Right atrium auricular region (tissue), 2 donors: ENCODE measurements at regions not wholly inside any gene's neighbourhood (a gene's known extent, or its start where the extent isn't known, plus 50 kb on each side); places are given as distances from the start of the nearest gene placed in this dataset.

Source experiments
- DNase-seq: peaks from one replicate; pipeline ENCODE4 v3.0.0-alpha.2; 2019; ENCODE audit warnings: low spot score
- H3K27ac ChIP-seq, 2 donors: fragments of 200-600 bp; sonication (generic); 1 replicate in 1 of 2; 2 replicates in 1 of 2; pipeline ENCODE4 v1.5.1; 2016 to 2019
- H3K27me3 ChIP-seq, 2 donors: fragments of 200-600 bp; sonication (generic); one replicate each; pipeline versions ENCODE4 v1.5.1 to v1.6.0; 2017 to 2019
- H3K36me3 ChIP-seq: fragments of 200-600 bp; sonication (generic); one replicate; pipeline ENCODE4 v1.5.1; 2016
- H3K4me1 ChIP-seq, 2 donors: fragments of 200-600 bp; sonication (generic); one replicate each; pipeline versions ENCODE4 v1.5.1 to v1.6.0; 2017 to 2019
- H3K4me3 ChIP-seq, 2 donors: fragments of 200-600 bp; sonication (generic); 1 replicate in 1 of 2; 2 replicates in 1 of 2; pipeline ENCODE4 v1.5.1; 2017 to 2019; ENCODE audit warnings: mild to moderate bottlenecking in 1 of 2, moderate library complexity in 1 of 2
- H3K9me3 ChIP-seq, 2 donors: fragments of 200-600 bp; sonication (generic); one replicate each; pipeline ENCODE4 v1.5.1; 2019
- TF ChIP-seq, protein P1 (sequence below), 2 donors: fragments of 200-600 bp; sonication (generic); IDR thresholded peaks; one replicate each; pipeline ENCODE4 v1.5.1; 2019; ENCODE audit warnings: antibody characterized with exemption in 2 of 2

DNA sequence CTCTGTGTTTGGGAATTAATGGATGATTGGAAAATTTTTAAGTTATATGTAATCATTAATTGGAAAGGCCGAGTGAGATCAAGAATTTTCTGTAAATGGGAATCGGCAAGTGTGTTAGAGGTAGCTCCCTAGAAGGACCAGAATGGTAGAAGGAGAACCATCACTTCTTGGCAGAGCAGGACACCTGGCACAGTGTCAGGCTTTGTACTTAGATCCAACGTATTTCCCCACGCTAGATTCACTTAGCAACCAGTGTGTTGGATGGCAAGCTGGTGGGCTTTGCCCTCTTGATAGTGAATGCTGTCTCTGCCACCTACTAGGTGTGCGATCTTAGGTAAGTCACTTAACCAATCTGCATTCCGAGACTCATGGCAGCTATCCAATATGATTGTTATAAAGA lies 107.8 kb upstream of the ZNF438 start:
- Histone ChIP-seq H3K27me3 (no peaks in the 10 kb centered on the region), H3K9me3 (no peaks in the 10 kb centered on the region), H3K4me3 (no peak overlapping the region), H3K4me1 (peaks cover 0 to 9% of the 10 kb centered on the region in 2 donors), H3K36me3 (no peaks in the 10 kb centered on the region), H3K27ac (no peak overlapping the region)
- peak; percentile 52 for DNase-seq
- TF ChIP-seq, protein P1, sequence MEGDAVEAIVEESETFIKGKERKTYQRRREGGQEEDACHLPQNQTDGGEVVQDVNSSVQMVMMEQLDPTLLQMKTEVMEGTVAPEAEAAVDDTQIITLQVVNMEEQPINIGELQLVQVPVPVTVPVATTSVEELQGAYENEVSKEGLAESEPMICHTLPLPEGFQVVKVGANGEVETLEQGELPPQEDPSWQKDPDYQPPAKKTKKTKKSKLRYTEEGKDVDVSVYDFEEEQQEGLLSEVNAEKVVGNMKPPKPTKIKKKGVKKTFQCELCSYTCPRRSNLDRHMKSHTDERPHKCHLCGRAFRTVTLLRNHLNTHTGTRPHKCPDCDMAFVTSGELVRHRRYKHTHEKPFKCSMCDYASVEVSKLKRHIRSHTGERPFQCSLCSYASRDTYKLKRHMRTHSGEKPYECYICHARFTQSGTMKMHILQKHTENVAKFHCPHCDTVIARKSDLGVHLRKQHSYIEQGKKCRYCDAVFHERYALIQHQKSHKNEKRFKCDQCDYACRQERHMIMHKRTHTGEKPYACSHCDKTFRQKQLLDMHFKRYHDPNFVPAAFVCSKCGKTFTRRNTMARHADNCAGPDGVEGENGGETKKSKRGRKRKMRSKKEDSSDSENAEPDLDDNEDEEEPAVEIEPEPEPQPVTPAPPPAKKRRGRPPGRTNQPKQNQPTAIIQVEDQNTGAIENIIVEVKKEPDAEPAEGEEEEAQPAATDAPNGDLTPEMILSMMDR (IDR thresholded peaks at IDR 0.05): no peak

DNA sequence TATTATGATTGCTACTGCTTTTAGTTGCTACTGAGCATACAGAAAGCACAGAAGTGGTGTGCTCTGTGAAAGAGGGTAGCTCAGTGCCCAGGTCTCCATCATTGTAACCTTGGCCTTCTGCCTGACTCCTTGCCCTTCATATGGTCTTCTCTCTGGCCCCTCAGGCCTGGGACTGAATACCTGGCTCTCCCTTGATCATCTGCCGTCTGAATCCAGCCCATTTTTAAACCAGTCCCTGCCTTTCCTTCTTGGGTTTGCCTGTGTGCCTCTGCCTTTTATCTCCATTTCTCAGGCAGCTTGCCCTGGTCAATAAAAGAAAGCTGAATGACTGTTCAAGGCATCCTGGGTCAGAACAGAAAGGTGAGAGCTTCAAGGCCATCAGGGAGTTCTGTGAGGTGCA lies 109.1 kb upstream of the ZNF438 start:
- Histone ChIP-seq H3K4me3 (no peak overlapping the region), H3K27me3 (no peaks in the 10 kb centered on the region), H3K9me3 (no peaks in the 10 kb centered on the region), H3K4me1 (no peaks in the 10 kb centered on the region), H3K36me3 (no peaks in the 10 kb centered on the region), H3K27ac (no peak overlapping the region)
- TF ChIP-seq, protein P1 (IDR thresholded peaks at IDR 0.05): no peak
- no peak for DNase-seq

DNA sequence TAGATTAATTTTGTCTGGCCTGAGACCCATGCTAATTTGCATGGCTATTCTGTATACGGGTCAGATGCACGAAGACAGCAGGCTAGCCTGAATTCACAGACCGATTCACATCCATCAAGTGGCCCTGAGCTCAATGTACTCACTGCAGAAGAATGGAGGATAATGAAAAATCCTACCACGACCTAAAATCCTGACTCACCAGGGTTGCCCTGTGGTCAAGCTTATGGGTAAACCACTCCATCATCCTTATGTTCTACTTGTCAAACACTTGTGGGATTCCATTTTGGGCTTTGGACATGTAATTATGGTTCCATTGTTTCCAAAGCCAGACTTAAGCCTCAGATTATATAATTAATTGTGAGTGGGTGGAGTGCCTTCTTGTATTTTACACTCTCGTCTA lies 110.4 kb upstream of the ZNF438 start:
- H3K27me3 ChIP-seq: no peaks in the 10 kb centered on the region
- TF ChIP-seq, protein P1 (IDR thresholded peaks at IDR 0.05): no peak
- H3K9me3 ChIP-seq: no peaks in the 10 kb centered on the region
- H3K27ac ChIP-seq: no peak overlapping the region
- no peaks in the 10 kb centered on the region for H3K36me3 ChIP-seq
- no peak for DNase-seq
- no peak overlapping the region for H3K4me3 ChIP-seq
- H3K4me1 ChIP-seq: peaks cover 0 to 13% of the 10 kb centered on the region in 2 donors

DNA sequence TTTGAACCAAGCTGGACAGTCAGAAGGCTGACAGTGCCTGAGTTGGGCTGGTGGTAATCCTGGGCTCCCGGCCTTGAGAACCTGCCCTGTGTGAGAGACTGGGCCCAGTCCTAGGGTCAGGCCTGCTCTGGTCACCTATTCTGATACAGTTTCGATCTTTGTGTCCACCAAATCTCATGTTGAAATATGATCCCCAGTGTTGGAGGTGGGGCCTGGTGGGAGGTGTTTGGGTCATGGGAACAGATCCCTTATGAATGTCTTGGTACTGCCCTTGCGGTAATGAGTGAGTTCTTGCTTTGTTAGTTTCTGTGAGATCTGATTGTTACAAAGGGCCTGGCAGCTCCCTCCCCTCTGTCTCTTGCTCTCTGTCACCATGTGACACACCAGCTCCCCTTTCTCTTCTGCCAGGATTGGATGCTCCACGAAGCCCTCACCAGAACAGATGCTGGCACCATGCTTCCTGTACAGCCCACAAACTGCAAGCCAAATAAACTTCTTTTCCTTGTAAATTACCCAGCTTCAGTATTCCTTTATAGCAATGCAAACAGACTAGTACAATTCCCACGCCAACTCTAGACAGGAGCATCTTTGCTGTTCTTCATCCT lies 111.8 kb upstream of the ZNF438 start:
- H3K4me1 ChIP-seq: peaks cover 0 to 15% of the 10 kb centered on the region in 2 donors
- no peaks in the 10 kb centered on the region for H3K36me3 ChIP-seq
- no peak overlapping the region for H3K4me3 ChIP-seq
- TF ChIP-seq, protein P1 (IDR thresholded peaks at IDR 0.05): no peak
- no peaks in the 10 kb centered on the region for H3K27me3 ChIP-seq
- H3K27ac ChIP-seq: no peak overlapping the region
- no peak for DNase-seq
- no peaks in the 10 kb centered on the region for H3K9me3 ChIP-seq

DNA sequence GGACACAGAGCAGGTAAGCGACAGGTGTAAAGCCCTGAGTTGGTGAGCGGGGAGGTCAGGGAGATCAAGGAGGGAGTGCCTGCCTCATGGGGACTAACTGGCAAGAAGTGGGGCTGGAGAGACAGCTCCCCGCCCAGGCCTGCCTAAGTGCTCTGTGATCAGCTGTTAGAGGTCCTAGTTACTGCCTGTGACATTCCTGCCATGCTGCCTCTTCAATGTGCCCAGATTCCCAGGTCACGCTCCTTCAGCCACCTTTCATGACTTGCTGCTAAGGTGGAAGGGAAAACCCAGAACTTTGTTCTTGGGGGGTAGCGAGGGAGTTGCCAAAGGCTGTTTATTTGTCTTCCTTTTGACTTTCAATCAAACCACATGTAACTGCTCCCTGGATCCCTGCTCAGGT lies 114.3 kb upstream of the ZNF438 start:
- Histone ChIP-seq H3K4me3 (no peak overlapping the region), H3K36me3 (no peaks in the 10 kb centered on the region), H3K9me3 (no peaks in the 10 kb centered on the region), H3K4me1 (peaks cover 0 to 15% of the 10 kb centered on the region in 2 donors), H3K27me3 (no peaks in the 10 kb centered on the region), H3K27ac (peak overlapping the region in 1 of 2 donors; percentile 31)
- TF ChIP-seq, protein P1 (IDR thresholded peaks at IDR 0.05): no peak
- DNase-seq: no peak
